ENCODE measurements at regions not wholly inside any gene's neighbourhood (a gene's known extent, or its start where the extent isn't known, plus 50 kb on each side); places are given as distances from the start of the nearest gene placed in this dataset.
A peak's percentile ranks its signal among the peaks of the same experiment; 100 is the strongest.

GRCh38 chr21:41681939-41682718 is 84.7 kb downstream of the RIPK4 start:
- H3K27ac ChIP-seq: peak overlapping the region; percentile 100
- no peak for TF ChIP-seq CTCF (conservative IDR thresholded peaks at IDR 0.05)

GRCh38 chr21:41681348-41681801 is 85.5 kb downstream of the RIPK4 start:
- TF ChIP-seq CTCF (conservative IDR thresholded peaks at IDR 0.05): no peak
- H3K27ac ChIP-seq: peak overlapping the region; percentile 100

GRCh38 chr21:41680444-41681347 is 86.2 kb downstream of the RIPK4 start:
- no peak for TF ChIP-seq CTCF (conservative IDR thresholded peaks at IDR 0.05)
- peak overlapping the region; percentile 100 for H3K27ac ChIP-seq

GRCh38 chr21:41678924-41679318 is 87.9 kb downstream of the RIPK4 start:
- peak overlapping the region; percentile 100 for H3K27ac ChIP-seq
- no peak for TF ChIP-seq CTCF (conservative IDR thresholded peaks at IDR 0.05)

- peak; percentile 46; the same call in 1 of the 2 replicates for TF ChIP-seq CTCF (conservative IDR thresholded peaks at IDR 0.05)
Observed at GRCh38 chr21:41678016-41678923, 88.6 kb downstream of the RIPK4 start.

GRCh38 chr21:41677671-41678015 is 89.2 kb downstream of the RIPK4 start:
- H3K27ac ChIP-seq: peak overlapping the region; percentile 100
- no peak for TF ChIP-seq CTCF (conservative IDR thresholded peaks at IDR 0.05)

More at GRCh38 chr21:41678016-41678923, 88.6 kb downstream of the RIPK4 start:
- peak overlapping the region; percentile 100 for H3K27ac ChIP-seq

Measured in VCaP (cell line).